GM12878 (cell line): ENCODE measurements at regions not wholly inside any gene's neighbourhood (a gene's known extent, or its start where the extent isn't known, plus 50 kb on each side); places are given as distances from the start of the nearest gene placed in this dataset.

Experiments used
- ATAC-seq: fragments of 200-7000 bp; cut with Tn5 transposase; 3 replicates; pipeline ENCODE4 v1.9.1; 2020; ENCODE audit warnings: mild to moderate bottlenecking, moderate library complexity
- BruUV-seq: library from RNA; stranded (reverse); fragments of 400-500 nt; replicated peaks from 2 replicates; lab custom pipeline; 2021; lab: Mats Ljungman, UMichigan
- CTCF ChIA-PET: fragments of 300-600 bp; sonication (Branson Sonifier 250); formaldehyde crosslinking; extraction: SDS; loops from one replicate; lab custom pipeline; 2021; ENCODE audit warnings: inconsistent platforms; lab: Yijun Ruan, JAX
- POLR2A ChIA-PET: fragments of 350-600 bp; formaldehyde crosslinking; extraction: SDS; loops from one replicate; lab custom pipeline; 2021; ENCODE audit warnings: inconsistent platforms; lab: Charles Lee
- RAD21 ChIA-PET: fragments of 300-600 bp; sonication (Branson Sonifier 250); formaldehyde crosslinking; loops from one replicate; lab custom pipeline; 2023; ENCODE audit warnings: antibody characterized with exemption; ENCODE audit not compliant: unreplicated experiment; lab: Charles Lee
- SMC1A ChIA-PET: fragments of 300-600 bp; sonication (Branson Sonifier 250); formaldehyde crosslinking; loops from one replicate; lab custom pipeline; 2023; ENCODE audit not compliant: unreplicated experiment, uncharacterized antibody; lab: Charles Lee
- DNase-seq: peaks from one replicate; pipeline ENCODE4 v3.0.0-alpha.2; 2011; ENCODE audit warnings: low read depth, low spot score
- FAIRE-seq: peaks from 3 replicates; lab custom pipeline; 2011; peaks lifted over from hg19 to GRCh38; lab: Jason Lieb, UNC
- H2AFZ ChIP-seq: 2 replicates; pipeline ENCODE4 v1.6.0; 2011; ENCODE audit warnings: low read depth, low read length, control low read depth; ENCODE audit not compliant: control insufficient read depth
- H3K27ac ChIP-seq: 2 replicates; pipeline ENCODE4 v1.5.1; 2011; ENCODE audit warnings: control low read depth; ENCODE audit not compliant: control insufficient read depth, insufficient read depth
- H3K27me3 ChIP-seq, 2 experiments: replicated peaks in 1 of 2; 2 replicates each; pipeline versions ENCODE4 v1.6.0 to v1.6.1; 2011; ENCODE audit warnings: low read length in 1 of 2; ENCODE audit not compliant: control insufficient read depth in 2 of 2, insufficient read depth in 2 of 2
- H3K36me3 ChIP-seq, 2 experiments: 2 replicates each; pipeline ENCODE4 v1.5.1; 2011; ENCODE audit warnings: low read length in 1 of 2; ENCODE audit not compliant: control insufficient read depth in 2 of 2, insufficient read depth in 2 of 2
- H3K4me1 ChIP-seq: 2 replicates; pipeline ENCODE4 v1.6.1; 2011; ENCODE audit warnings: mild to moderate bottlenecking, low read length, moderate library complexity, mixed read lengths; ENCODE audit not compliant: control insufficient read depth, insufficient read depth
- H3K4me2 ChIP-seq: 2 replicates; pipeline ENCODE4 v1.6.0; 2011; ENCODE audit warnings: control low read depth; ENCODE audit not compliant: control insufficient read depth, insufficient read depth
- H3K4me3 ChIP-seq: fragments of 200-600 bp; sonication (generic); 2 replicates; pipeline ENCODE4 v1.5.1; 2016
- H3K79me2 ChIP-seq: 2 replicates; pipeline ENCODE4 v1.6.0; 2011; ENCODE audit warnings: low read length; ENCODE audit not compliant: control insufficient read depth, insufficient read depth
- H3K9ac ChIP-seq: 2 replicates; pipeline ENCODE4 v1.8.0; 2011; ENCODE audit warnings: low read length, control low read depth, mixed read lengths; ENCODE audit not compliant: control insufficient read depth, insufficient read depth
- H3K9me3 ChIP-seq: replicated peaks from 3 replicates; pipeline ENCODE4 v1.5.1; 2011; ENCODE audit warnings: mild to moderate bottlenecking, low read length; ENCODE audit not compliant: control insufficient read depth, insufficient read depth
- H4K20me1 ChIP-seq: 2 replicates; pipeline ENCODE4 v1.6.0; 2011; ENCODE audit not compliant: control insufficient read depth, insufficient read depth
- ASH2L ChIP-seq: fragments of 300-600, 200-600 bp; sonication (generic); IDR thresholded peaks from 2 replicates; pipeline ENCODE4 v1.6.1; 2017; ENCODE audit warnings: low read depth, mild to moderate bottlenecking, borderline replicate concordance
- ATF2 ChIP-seq: IDR thresholded peaks from 2 replicates; pipeline ENCODE4 v1.6.1; 2012; ENCODE audit warnings: low read length, inconsistent platforms
- BCLAF1 ChIP-seq: fragments of 450-650 bp; IDR thresholded peaks from 2 replicates; pipeline ENCODE4 v1.6.1; 2017; ENCODE audit warnings: antibody characterized with exemption, mild to moderate bottlenecking, moderate library complexity
- DPF2 ChIP-seq: fragments of 450-650 bp; IDR thresholded peaks from 2 replicates; pipeline ENCODE4 v1.6.1; 2017; ENCODE audit warnings: mild to moderate bottlenecking
- EZH2 ChIP-seq: IDR thresholded peaks from 2 replicates; pipeline ENCODE4 v1.6.1; 2012; ENCODE audit warnings: low read depth, mild to moderate bottlenecking, control low read depth, inconsistent platforms, low read length, borderline replicate concordance; ENCODE audit not compliant: control insufficient read depth
- MEF2A ChIP-seq: IDR thresholded peaks from 2 replicates; pipeline ENCODE4 v1.6.1; 2011; ENCODE audit warnings: low read depth, mild to moderate bottlenecking, low read length, moderate library complexity; ENCODE audit not compliant: insufficient read depth
- NR2C2 ChIP-seq: IDR thresholded peaks from 2 replicates; pipeline ENCODE4 v1.6.1; 2011; ENCODE audit warnings: borderline replicate concordance, low read depth; ENCODE audit not compliant: control insufficient read depth, insufficient read length
- REST ChIP-seq: IDR thresholded peaks from 2 replicates; pipeline ENCODE4 v1.6.1; 2012; ENCODE audit warnings: mild to moderate bottlenecking, low read depth, low read length
- TCF12 ChIP-seq: IDR thresholded peaks from 2 replicates; pipeline ENCODE4 v1.6.1; 2011; ENCODE audit warnings: low read depth, mild to moderate bottlenecking, low read length
- WGBS: methylation state at CpG from one replicate; pipeline ENCODE4 v1.1.6; 2016; ENCODE audit warnings: low lambda C conversion rate; ENCODE audit not compliant: insufficient replicate concordance, insufficient coverage; ENCODE audit errors: missing lambda C conversion rate; 5-methylcytosine and 5-hydroxymethylcytosine counted together
- in situ Hi-C: fragments of 300-500 bp; cut with MboI; formaldehyde crosslinking; loops from 9 replicates; pipeline ENCODE4 v1.14.3; 2018; ENCODE audit warnings: mixed read lengths
- intact Hi-C: fragments of 100-400 bp; cut with micrococcal nuclease; formaldehyde crosslinking; loops from one replicate; pipeline ENCODE4 v1.14.2; 2022; ENCODE audit not compliant: unreplicated experiment

- CTCF ChIA-PET: no interaction called here
- FAIRE-seq: no peak
- BruUV-seq: no TSS peak
- no peaks in the 10 kb centered on the region for H3K4me1 ChIP-seq
- H3K36me3 ChIP-seq: no peaks in the 10 kb centered on the region
- WGBS: 21% methylated on average over 5 of the region's 5 CpGs
- RAD21 ChIA-PET: no interaction called here
- no peak overlapping the region for H2AFZ ChIP-seq
- POLR2A ChIA-PET: interaction anchor here (0.6 kb wide), 1 partner anchor 89 kb away, joined by 3 read pairs; no protein-coding TSS in a partner anchor
- no peak overlapping the region for H3K4me3 ChIP-seq
- no peak for DNase-seq
- in situ Hi-C loops (no loop called here), intact Hi-C loops (no loop called here)
- no peaks in the 10 kb centered on the region for H3K9me3 ChIP-seq
- no peaks in the 10 kb centered on the region for H3K27me3 ChIP-seq
- no peak overlapping the region for H3K4me2 ChIP-seq
- SMC1A ChIA-PET: no interaction called here
- ATAC-seq: no peak
- H3K27ac ChIP-seq: no peak overlapping the region
- TF ChIP-seq DPF2 (no peak), MEF2A (no peak), ATF2 (no peak), REST (no peak), TCF12 (no peak), ASH2L (no peak), BCLAF1 (no peak), EZH2 (no peak), NR2C2 (no peak)
- H3K9ac ChIP-seq: no peak overlapping the region
- no peaks in the 10 kb centered on the region for H3K79me2 ChIP-seq
- no peaks in the 10 kb centered on the region for H4K20me1 ChIP-seq
Measured at GRCh38 chr1:208634346-208635140, 390.4 kb upstream of the PLXNA2 start.
